Endothelial cell of umbilical vein (primary cell): ENCODE measurements at regions not wholly inside any gene's neighbourhood (a gene's known extent, or its start where the extent isn't known, plus 50 kb on each side); places are given as distances from the start of the nearest gene placed in this dataset.

ENCODE experiments used
- BruUV-seq: library from RNA; stranded (reverse); fragments of 400-500 nt; replicated peaks from 2 replicates; lab custom pipeline; 2021; lab: Mats Ljungman, UMichigan
- CTCF ChIA-PET: fragments of 300-600, 350-600 bp; sonication (Branson Sonifier 250); formaldehyde crosslinking; loops from one replicate; lab custom pipeline; 2021; ENCODE audit warnings: antibody characterized with exemption, inconsistent platforms; lab: Charles Lee
- POLR2A ChIA-PET: fragments of 300-600, 350-600 bp; sonication (Branson Sonifier 250); formaldehyde crosslinking; loops from one replicate; lab custom pipeline; 2021; ENCODE audit warnings: antibody characterized with exemption, inconsistent platforms; lab: Charles Lee
- DNase-seq: peaks from one replicate; pipeline ENCODE4 v3.0.0-alpha.2; 2011; ENCODE audit warnings: low read depth, low spot score
- FAIRE-seq: peaks from 2 replicates; lab custom pipeline; 2011; peaks lifted over from hg19 to GRCh38; lab: Jason Lieb, UNC
- H2AFZ ChIP-seq: 2 replicates; pipeline ENCODE4 v1.6.0; 2012; ENCODE audit warnings: low read depth, low read length, control low read depth, inconsistent platforms
- H3K27ac ChIP-seq: 2 replicates; pipeline ENCODE4 v1.5.1; 2011; ENCODE audit warnings: low read depth, mild to moderate bottlenecking, control low read depth, low read length, moderate library complexity; ENCODE audit not compliant: insufficient read depth
- H3K27me3 ChIP-seq, 2 experiments: 2 replicates each; pipeline versions ENCODE4 v1.6.0 to v1.6.1; 2011; ENCODE audit warnings: low read length in 2 of 2, mixed read lengths in 1 of 2; ENCODE audit not compliant: control insufficient read depth in 2 of 2, insufficient read depth in 2 of 2
- H3K36me3 ChIP-seq, 2 experiments: 2 replicates in 1 of 2; 3 replicates in 1 of 2; pipeline ENCODE4 v1.5.1; 2011; ENCODE audit warnings: low read length in 2 of 2, mild to moderate bottlenecking in 1 of 2, moderate library complexity in 1 of 2; ENCODE audit not compliant: control insufficient read depth in 2 of 2, insufficient read depth in 2 of 2; ENCODE audit errors: extremely low read depth in 1 of 2
- H3K4me1 ChIP-seq: 3 replicates; pipeline ENCODE4 v1.5.1; 2011; ENCODE audit warnings: mild to moderate bottlenecking, low read length; ENCODE audit not compliant: control insufficient read depth, insufficient read depth; ENCODE audit errors: extremely low read depth
- H3K4me2 ChIP-seq: 2 replicates; pipeline ENCODE4 v1.6.1; 2011; ENCODE audit warnings: low read length, control low read depth, mixed read lengths; ENCODE audit not compliant: insufficient read depth
- H3K4me3 ChIP-seq, 3 experiments: fragments of 200-600 bp in 1 of 3; sonication (generic), shearing (Covaris generic) in 1 of 3; replicated peaks in 1 of 3; 2 replicates each; pipeline ENCODE4 v1.5.1; 2011 to 2016; ENCODE audit warnings: control low read depth in 3 of 3, low read length in 3 of 3, mild to moderate bottlenecking in 2 of 3, inconsistent platforms in 1 of 3, low read depth in 1 of 3, moderate library complexity in 1 of 3; ENCODE audit not compliant: insufficient read depth in 1 of 3
- H3K79me2 ChIP-seq: 2 replicates; pipeline ENCODE4 v1.6.0; 2012; ENCODE audit warnings: low read length, inconsistent platforms; ENCODE audit not compliant: control insufficient read depth, insufficient read depth
- H3K9ac ChIP-seq: replicated peaks from 2 replicates; pipeline ENCODE3; 2011; ENCODE audit warnings: low read length, control low read depth; ENCODE audit not compliant: insufficient read depth; ENCODE audit errors: extremely low read depth
- H3K9me1 ChIP-seq: replicated peaks from 3 replicates; pipeline ENCODE4 v1.6.0; 2011; ENCODE audit warnings: mild to moderate bottlenecking, low read length; ENCODE audit not compliant: control insufficient read depth, insufficient read depth; ENCODE audit errors: extremely low read depth
- H3K9me3 ChIP-seq: replicated peaks from 2 replicates; pipeline ENCODE4 v1.5.1; 2012; ENCODE audit warnings: low read length, inconsistent platforms; ENCODE audit not compliant: control insufficient read depth, insufficient read depth
- H4K20me1 ChIP-seq: replicated peaks from 2 replicates; pipeline ENCODE3; 2011; ENCODE audit warnings: mild to moderate bottlenecking, low read length; ENCODE audit not compliant: control insufficient read depth, insufficient read depth; ENCODE audit errors: extremely low read depth
- CTCF ChIP-seq, 2 donors: IDR thresholded peaks; 1 replicate in 1 of 2; 2 replicates in 1 of 2; pipeline ENCODE4 v1.5.1; 2011; ENCODE audit warnings: low read length in 2 of 2, mild to moderate bottlenecking in 2 of 2, moderate library complexity in 2 of 2, control low read depth in 1 of 2, inconsistent platforms in 1 of 2, low read depth in 1 of 2; ENCODE audit not compliant: insufficient read depth in 1 of 2; ENCODE audit errors: extremely low read depth in 1 of 2
- EZH2 ChIP-seq: IDR thresholded peaks from 2 replicates; pipeline ENCODE4 v1.6.1; 2012; ENCODE audit warnings: borderline replicate concordance, low read depth, mild to moderate bottlenecking, moderate library complexity, low read length, inconsistent platforms; ENCODE audit not compliant: severe bottlenecking
- FOS ChIP-seq: IDR thresholded peaks from 2 replicates; pipeline ENCODE4 v1.6.1; 2011; ENCODE audit warnings: mild to moderate bottlenecking, low read length, moderate library complexity, borderline replicate concordance; ENCODE audit not compliant: insufficient read depth
- GATA2 ChIP-seq: IDR thresholded peaks from 2 replicates; pipeline ENCODE4 v1.7.0; 2011; ENCODE audit warnings: low read depth, mild to moderate bottlenecking, moderate library complexity, mixed read lengths, low read length; ENCODE audit not compliant: insufficient read length, insufficient read depth
- JUN ChIP-seq: IDR thresholded peaks from 2 replicates; pipeline ENCODE4 v1.6.1; 2011; ENCODE audit warnings: borderline replicate concordance, low read depth; ENCODE audit not compliant: insufficient read length, insufficient read depth
- MAX ChIP-seq: IDR thresholded peaks from 2 replicates; pipeline ENCODE4 v1.6.1; 2011; ENCODE audit not compliant: insufficient read depth, insufficient read length
- MYC ChIP-seq: IDR thresholded peaks from one replicate; pipeline ENCODE4 v1.6.1; 2011; ENCODE audit warnings: mild to moderate bottlenecking, low read depth, low read length
- POLR2A ChIP-seq: IDR thresholded peaks from 2 replicates; pipeline ENCODE4 v1.6.1; 2012; ENCODE audit warnings: low read depth, mild to moderate bottlenecking, control low read depth, low read length
- POLR2AphosphoS5 ChIP-seq: IDR thresholded peaks from 2 replicates; pipeline ENCODE4 v1.6.1; 2012; ENCODE audit warnings: low read depth, mild to moderate bottlenecking, control low read depth, low read length, moderate library complexity; ENCODE audit not compliant: insufficient read depth
- dilution Hi-C: fragments of 300-500 bp; cut with MboI; formaldehyde crosslinking; loops from one replicate; pipeline ENCODE4 v1.15.0; 2019; ENCODE audit warnings: low sequenced_read_pairs; ENCODE audit not compliant: extremely low pct_ligation_motif_present
- intact Hi-C: fragments of 100-400 bp; cut with micrococcal nuclease; formaldehyde crosslinking; loops from one replicate; pipeline ENCODE4 v1.10.0; 2022

GRCh38 chr13:84487752-84488151 is 605.5 kb upstream of the SLITRK1 start:
- H3K36me3 ChIP-seq = no peaks in the 10 kb centered on the region
- no peaks in the 10 kb centered on the region for H4K20me1 ChIP-seq
- H3K4me2 ChIP-seq = no peak overlapping the region
- no peak overlapping the region for H3K4me3 ChIP-seq
- no peak overlapping the region for H3K27ac ChIP-seq
- BruUV-seq = no TSS peak
- H2AFZ ChIP-seq = no peak overlapping the region
- H3K79me2 ChIP-seq = no peaks in the 10 kb centered on the region
- TF ChIP-seq POLR2A = no peak
- no peak for TF ChIP-seq GATA2
- no peak for TF ChIP-seq CTCF (IDR thresholded peaks at IDR 0.05; ENCODE audit: extremely low read depth in 1 of 2, insufficient read depth in 1 of 2, low read depth in 1 of 2, low read length in 2 of 2)
- TF ChIP-seq EZH2 = no peak
- no peak for TF ChIP-seq JUN
- TF ChIP-seq MYC = no peak
- TF ChIP-seq FOS = no peak
- TF ChIP-seq MAX = no peak
- no peak for TF ChIP-seq POLR2AphosphoS5
- CTCF ChIA-PET = no interaction called here
- intact Hi-C loops = no loop called here
- H3K9me1 ChIP-seq = no peaks in the 10 kb centered on the region
- H3K27me3 ChIP-seq = no peaks in the 10 kb centered on the region
- FAIRE-seq = no peak
- dilution Hi-C loops = no loop called here
- DNase-seq = no peak
- H3K9ac ChIP-seq = no peak overlapping the region
- POLR2A ChIA-PET = no interaction called here
- H3K4me1 ChIP-seq = no peaks in the 10 kb centered on the region
- no peaks in the 10 kb centered on the region for H3K9me3 ChIP-seq
